ENCODE measurements at regions not wholly inside any gene's neighbourhood (a gene's known extent, or its start where the extent isn't known, plus 50 kb on each side); places are given as distances from the start of the nearest gene placed in this dataset.

- DNase-seq (ENCODE audit: low read depth, low spot score), result no peak
- in situ Hi-C loops (cut with HindIII; ENCODE audit: low pct_unique_long_range_greater_than_20kb, low sequenced_read_pairs), result no loop called here
Measured at GRCh38 chr1:168782559-168783116, 53.6 kb upstream of the DPT start.

DNA sequence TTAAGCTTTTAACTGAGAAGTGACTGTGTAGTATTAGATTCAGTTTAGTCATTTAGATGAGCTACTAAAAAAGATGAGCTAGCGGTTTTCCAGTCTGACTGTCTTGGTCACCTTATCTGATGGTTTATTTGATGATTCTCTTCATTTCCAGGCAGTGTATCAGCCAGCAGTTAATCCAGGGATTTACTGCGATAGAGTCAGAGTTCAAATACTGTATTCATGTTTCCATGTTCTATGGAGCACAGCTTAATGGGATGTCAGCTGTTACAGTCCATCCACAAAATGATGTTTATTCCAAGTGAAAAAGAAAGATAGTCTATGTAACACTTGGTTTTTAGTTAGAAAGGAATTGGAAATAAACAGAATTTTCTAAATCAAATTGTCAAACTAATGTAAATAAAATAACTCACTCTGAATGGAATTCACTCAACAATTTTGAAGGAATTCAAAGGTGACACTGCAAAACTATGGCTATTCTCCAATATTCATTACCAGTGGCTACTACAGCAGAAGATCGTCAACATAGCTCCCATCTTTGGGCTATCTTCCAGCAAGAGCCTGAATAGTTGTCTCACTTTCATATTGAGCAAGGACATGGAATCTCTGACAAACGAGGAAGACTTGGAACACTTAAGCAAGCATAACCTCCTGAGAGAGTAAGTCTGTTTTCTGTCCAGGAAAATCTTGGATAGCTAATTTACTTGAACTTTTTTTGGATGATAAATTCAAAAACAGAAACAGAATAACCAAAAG is 54.6 kb upstream of the DPT start:
- in situ Hi-C loops (cut with HindIII; ENCODE audit: low pct_unique_long_range_greater_than_20kb, low sequenced_read_pairs), result no loop called here
- DNase-seq (ENCODE audit: low read depth, low spot score), result no peak

DNA sequence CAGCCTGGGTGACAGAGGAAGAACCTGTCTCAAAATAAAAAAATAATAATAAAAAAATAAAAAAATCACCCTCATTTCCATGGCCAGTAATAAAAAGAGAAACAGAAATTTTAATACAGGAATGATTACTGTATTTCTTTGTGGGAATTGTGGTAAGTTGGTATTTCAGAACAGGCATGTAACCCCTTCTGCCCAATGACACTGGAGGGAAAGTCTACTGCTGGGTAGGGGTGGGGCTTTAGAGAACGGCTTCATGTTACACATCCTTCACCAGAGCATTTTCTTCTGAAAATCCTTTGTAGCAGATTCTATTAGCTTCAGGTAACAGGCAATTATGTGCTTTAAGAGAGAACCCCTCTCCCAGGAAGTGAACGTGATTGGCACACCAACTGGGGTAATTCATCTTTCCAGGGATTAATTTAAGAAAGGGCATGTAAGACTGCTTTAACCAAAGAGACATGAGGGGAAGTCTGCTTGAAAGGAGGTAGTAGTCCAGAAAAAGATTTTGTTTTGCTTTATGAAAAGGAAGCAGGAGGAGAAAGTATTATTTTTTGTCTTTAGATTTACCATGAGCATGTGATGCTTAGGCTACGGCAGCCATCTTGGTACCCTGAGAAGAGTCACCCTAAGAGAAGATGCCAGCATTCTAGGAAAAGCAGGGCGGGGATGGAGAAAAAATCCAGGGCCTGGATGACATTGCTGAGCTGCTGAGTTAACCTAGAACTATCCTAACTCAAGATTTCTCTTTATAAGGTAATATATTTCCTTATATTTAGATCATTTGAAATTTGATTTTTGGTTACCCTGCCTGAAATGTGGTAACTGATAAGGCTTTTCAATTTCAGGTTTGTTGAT is 57.7 kb upstream of the DPT start:
- in situ Hi-C loops (cut with HindIII; ENCODE audit: low pct_unique_long_range_greater_than_20kb, low sequenced_read_pairs), result no loop called here
- DNase-seq (ENCODE audit: low read depth, low spot score), result no peak

GRCh38 chr1:168788258-168788657 is 59.3 kb upstream of the DPT start:
- no peak for DNase-seq (ENCODE audit: low read depth, low spot score)
- in situ Hi-C loops (cut with HindIII; ENCODE audit: low pct_unique_long_range_greater_than_20kb, low sequenced_read_pairs), result no loop called here

GRCh38 chr1:168789501-168789900 is 60.5 kb upstream of the DPT start:
- DNase-seq (ENCODE audit: low read depth, low spot score), result no peak
- in situ Hi-C loops (cut with HindIII; ENCODE audit: low pct_unique_long_range_greater_than_20kb, low sequenced_read_pairs), result no loop called here

DNA sequence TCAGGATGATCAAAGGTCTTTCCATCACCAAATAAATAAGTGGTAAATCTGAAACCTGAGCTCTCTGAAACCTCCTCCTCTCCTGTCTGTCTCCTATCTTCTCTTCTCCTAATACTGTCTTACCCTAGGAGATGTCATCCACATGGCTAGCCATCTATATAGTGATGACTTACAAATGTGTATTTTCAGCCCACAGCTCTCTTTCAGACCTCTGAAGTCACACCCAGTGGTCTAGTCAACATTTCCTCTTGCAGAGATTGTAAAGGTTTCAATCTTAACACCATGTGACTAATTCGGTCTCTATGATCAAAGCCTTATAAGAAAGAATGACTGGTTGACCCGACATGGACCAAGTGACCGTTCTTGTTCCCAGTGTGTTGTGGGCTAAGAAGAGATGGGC is 63.1 kb upstream of the DPT start:
- in situ Hi-C loops (cut with HindIII; ENCODE audit: low pct_unique_long_range_greater_than_20kb, low sequenced_read_pairs), result no loop called here
- DNase-seq (ENCODE audit: low read depth, low spot score), result no peak

- in situ Hi-C loops (cut with HindIII; ENCODE audit: low pct_unique_long_range_greater_than_20kb, low sequenced_read_pairs), result no loop called here
Measured at GRCh38 chr1:168792592-168793125, 63.7 kb upstream of the DPT start.

GRCh38 chr1:168794057-168794456 is 65.1 kb upstream of the DPT start:
- no peak for DNase-seq (ENCODE audit: low read depth, low spot score)
- in situ Hi-C loops (cut with HindIII; ENCODE audit: low pct_unique_long_range_greater_than_20kb, low sequenced_read_pairs), result no loop called here

More at GRCh38 chr1:168792592-168793125, 63.7 kb upstream of the DPT start:
- no peak for DNase-seq (ENCODE audit: low read depth, low spot score)

DNA sequence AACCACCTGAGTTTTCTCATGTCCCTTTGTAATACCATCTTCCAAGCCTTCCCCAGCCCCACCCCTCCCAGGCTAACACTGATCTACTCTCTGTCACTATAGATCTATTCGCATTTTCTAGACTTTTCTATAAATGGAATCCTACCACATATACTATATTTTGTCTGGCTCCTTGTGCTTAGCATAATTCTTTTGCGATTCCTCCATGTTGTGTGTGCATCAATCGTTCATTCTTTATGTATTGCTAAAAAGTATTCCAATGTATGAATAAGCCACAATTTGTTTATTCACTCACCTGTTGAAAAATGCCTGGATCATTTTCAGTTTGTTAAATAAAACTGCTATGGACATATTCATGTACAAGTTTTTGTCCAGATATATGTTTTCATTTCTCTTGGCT is 66.7 kb upstream of the DPT start:
- in situ Hi-C loops (cut with HindIII; ENCODE audit: low pct_unique_long_range_greater_than_20kb, low sequenced_read_pairs), result no loop called here
- DNase-seq (ENCODE audit: low read depth, low spot score), result no peak

GRCh38 chr1:168799927-168800605 is 71.1 kb upstream of the DPT start:
- in situ Hi-C loops (cut with HindIII; ENCODE audit: low pct_unique_long_range_greater_than_20kb, low sequenced_read_pairs), result no loop called here
- no peak for DNase-seq (ENCODE audit: low read depth, low spot score)

DNA sequence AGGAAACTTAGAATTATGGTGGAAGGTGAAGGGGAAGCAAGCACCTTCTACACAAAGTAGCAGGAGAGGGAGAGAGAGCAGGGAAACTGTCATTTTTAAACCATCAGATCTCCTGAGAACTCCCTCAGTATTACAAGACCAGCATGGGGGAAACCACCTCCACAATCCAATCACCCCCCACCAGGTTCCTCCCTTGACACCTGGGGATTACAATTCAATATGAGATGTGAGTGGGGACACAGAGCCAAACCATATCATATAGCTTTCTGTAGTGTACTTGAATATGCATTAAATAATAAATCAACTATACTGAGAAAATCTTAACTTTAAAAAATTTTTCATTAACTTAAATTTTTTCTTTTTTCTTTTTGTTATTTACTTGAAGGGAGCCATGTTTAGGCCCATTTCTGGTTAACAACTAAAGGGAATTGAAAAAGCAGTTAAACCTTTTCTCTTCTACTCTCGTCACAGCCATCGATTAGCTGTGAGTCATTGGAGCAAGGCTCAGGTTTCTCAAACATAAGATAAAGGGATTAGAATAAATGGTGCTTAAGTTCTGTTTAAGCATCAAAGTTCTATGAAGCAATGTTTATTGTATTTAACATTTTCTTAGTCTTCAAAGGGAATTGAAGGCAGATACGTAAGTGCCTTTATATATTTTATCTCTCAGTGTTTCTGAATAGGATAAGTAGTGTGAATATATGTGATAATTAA is 72.2 kb upstream of the DPT start:
- in situ Hi-C loops (cut with HindIII; ENCODE audit: low pct_unique_long_range_greater_than_20kb, low sequenced_read_pairs), result no loop called here
- DNase-seq (ENCODE audit: low read depth, low spot score), result no peak

DNA sequence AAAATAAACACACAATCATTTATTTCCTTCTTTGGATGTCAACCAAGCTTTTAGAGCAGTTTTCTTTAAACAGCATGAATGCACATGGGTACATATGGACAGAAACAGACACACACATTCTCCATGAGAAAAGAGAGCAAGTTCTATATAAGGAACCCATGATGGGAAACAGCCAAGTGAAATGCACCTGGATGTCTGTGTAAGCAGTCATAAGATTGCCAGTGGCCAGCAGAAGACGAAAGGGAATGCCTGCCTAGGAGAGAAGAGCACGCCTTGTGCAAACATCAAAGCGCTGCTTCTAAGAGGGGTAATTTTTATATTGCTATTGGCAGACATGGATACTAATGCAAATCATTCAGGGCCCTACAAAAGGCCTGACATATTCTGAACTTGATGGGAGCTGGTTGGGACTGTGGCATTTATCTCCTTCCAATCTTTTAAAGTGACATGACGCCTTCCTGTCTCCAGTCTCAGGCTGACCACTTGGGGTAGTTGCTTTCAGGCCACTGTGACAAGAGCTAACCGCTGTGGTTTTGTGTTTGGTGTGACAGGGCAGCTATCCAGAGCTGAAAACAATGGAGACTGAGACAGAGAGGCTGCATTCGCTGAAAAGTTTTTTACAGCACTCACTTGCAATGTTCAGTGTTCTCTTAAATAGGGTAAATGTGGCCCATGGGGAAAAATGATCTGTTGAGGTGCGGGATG is 75.0 kb upstream of the DPT start:
- DNase-seq (ENCODE audit: low read depth, low spot score), result no peak
- in situ Hi-C loops (cut with HindIII; ENCODE audit: low pct_unique_long_range_greater_than_20kb, low sequenced_read_pairs), result no loop called here

GRCh38 chr1:168806952-168807351 is 77.9 kb upstream of the DPT start:
- in situ Hi-C loops (cut with HindIII; ENCODE audit: low pct_unique_long_range_greater_than_20kb, low sequenced_read_pairs), result no loop called here

DNA sequence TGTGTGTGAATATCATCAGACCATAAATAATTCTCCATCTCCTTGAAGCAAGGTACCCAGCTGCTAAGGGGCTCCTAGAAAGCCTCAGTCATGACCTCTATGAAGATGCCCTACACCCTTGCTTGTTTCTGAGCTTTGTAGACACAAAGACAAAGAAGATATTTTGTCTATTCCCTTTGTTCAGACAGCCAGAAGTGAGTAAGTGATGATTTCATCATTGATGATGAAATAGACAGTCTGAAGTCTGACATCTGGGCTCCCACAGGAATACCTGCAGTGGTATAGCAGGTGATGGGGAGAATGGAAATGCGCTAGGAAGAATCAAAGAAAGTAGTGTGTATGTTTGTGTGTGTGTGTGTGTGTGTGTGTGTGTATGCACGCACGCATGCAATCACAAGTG is 82.2 kb upstream of the DPT start:
- no peak for DNase-seq (ENCODE audit: low read depth, low spot score)
- in situ Hi-C loops (cut with HindIII; ENCODE audit: low pct_unique_long_range_greater_than_20kb, low sequenced_read_pairs), result no loop called here

More at GRCh38 chr1:168806952-168807351, 77.9 kb upstream of the DPT start:
- DNase-seq (ENCODE audit: low read depth, low spot score), result no peak

DNA sequence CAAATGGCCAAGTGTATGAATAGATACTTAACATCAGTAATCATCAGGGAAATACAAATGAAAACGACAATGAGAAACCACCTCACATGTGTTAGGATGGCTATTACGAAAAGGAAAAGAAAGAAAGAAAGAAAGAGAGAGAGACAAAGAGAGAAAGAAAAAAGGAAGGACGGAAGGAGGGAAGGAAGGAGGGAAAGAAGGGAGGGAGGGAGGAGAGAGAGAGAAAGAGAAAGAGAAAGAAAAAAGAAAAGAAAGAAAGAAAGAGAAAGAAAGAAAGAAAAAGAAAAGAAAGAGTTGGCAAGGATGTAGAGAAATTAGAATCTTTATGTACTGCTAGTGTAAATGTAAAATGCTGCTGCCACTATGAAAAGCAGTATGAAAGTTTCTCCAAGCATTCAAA is 90.7 kb upstream of the DPT start:
- DNase-seq (ENCODE audit: low read depth, low spot score), result no peak
- in situ Hi-C loops (cut with HindIII; ENCODE audit: low pct_unique_long_range_greater_than_20kb, low sequenced_read_pairs), result no loop called here

DNA sequence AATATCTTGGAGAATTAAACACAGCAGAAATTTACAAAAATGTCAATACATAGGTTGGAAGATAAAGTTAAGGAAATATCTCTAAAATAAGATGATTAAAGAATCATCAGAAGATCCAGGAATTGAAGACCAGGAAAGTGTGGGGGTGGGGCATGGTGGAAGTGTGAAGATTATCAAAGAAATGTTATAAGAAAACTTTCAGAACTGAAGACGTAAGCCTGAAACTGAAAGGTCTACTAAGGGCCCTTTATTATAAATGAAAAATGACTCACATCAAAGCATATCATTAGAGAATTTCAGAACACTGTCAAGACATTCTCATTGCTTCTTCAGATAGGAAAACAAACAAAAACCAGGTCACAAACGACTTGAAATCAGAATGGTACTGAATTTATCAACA is 92.4 kb upstream of the DPT start:
- in situ Hi-C loops (cut with HindIII; ENCODE audit: low pct_unique_long_range_greater_than_20kb, low sequenced_read_pairs), result no loop called here
- no peak for DNase-seq (ENCODE audit: low read depth, low spot score)

- in situ Hi-C loops (cut with HindIII; ENCODE audit: low pct_unique_long_range_greater_than_20kb, low sequenced_read_pairs), result no loop called here
- DNase-seq (ENCODE audit: low read depth, low spot score), result no peak
Measured at GRCh38 chr1:168822911-168823310, 93.9 kb upstream of the DPT start.

Measured in SK-MEL-5 (cell line).